Right hindlimb (tissue), 1 donor: ENCODE measurements at regions not wholly inside any gene's neighbourhood (a gene's known extent, or its start where the extent isn't known, plus 50 kb on each side); places are given as distances from the start of the nearest gene placed in this dataset.
"Not testable (repeated sequence)": the region's sequence is repeated elsewhere in the genome, so short reads cannot be mapped to it uniquely, and the experiment has no call there.

Experiments
- DNase-seq: peaks from one replicate; pipeline ENCODE4 v3.0.0-alpha.2; 2018

GRCh38 chr3:187855131-187855530 is 109.9 kb upstream of the BCL6 start:
- no peak for DNase-seq

GRCh38 chr3:187856555-187856954 is 111.3 kb upstream of the BCL6 start:
- no peak for DNase-seq

GRCh38 chr3:187858041-187858440 is 112.8 kb upstream of the BCL6 start:
- peak; percentile 53 for DNase-seq

GRCh38 chr3:187858711-187859110 is 113.4 kb upstream of the BCL6 start:
- DNase-seq = no peak

GRCh38 chr3:187862701-187863277 is 117.5 kb upstream of the BCL6 start:
- not testable (repeated sequence) for DNase-seq

- no peak for DNase-seq
Measured at GRCh38 chr3:187870360-187871203, 125.3 kb upstream of the BCL6 start.

GRCh38 chr3:187871204-187871591 is 125.9 kb upstream of the BCL6 start:
- no peak for DNase-seq

GRCh38 chr3:187871848-187872247 is 126.6 kb upstream of the BCL6 start:
- no peak for DNase-seq

- no peak for DNase-seq
Measured at GRCh38 chr3:187873843-187874242, 128.6 kb upstream of the BCL6 start.

- DNase-seq = no peak
Measured at GRCh38 chr3:187875863-187876262, 130.6 kb upstream of the BCL6 start.

- DNase-seq = no peak
Measured at GRCh38 chr3:187878772-187879518, 133.7 kb upstream of the BCL6 start.

GRCh38 chr3:187880441-187880840 is 135.2 kb upstream of the BCL6 start:
- DNase-seq = no peak

- no peak for DNase-seq
Measured at GRCh38 chr3:187880851-187881250, 135.6 kb upstream of the BCL6 start.

GRCh38 chr3:187888701-187889100 is 143.4 kb upstream of the BCL6 start:
- DNase-seq = no peak

GRCh38 chr3:187889106-187889505 is 143.8 kb upstream of the BCL6 start:
- no peak for DNase-seq

GRCh38 chr3:187889601-187890404 is 144.5 kb upstream of the BCL6 start:
- DNase-seq = no peak

GRCh38 chr3:187890405-187890752 is 145.1 kb upstream of the BCL6 start:
- DNase-seq = not testable (repeated sequence)

- peak; percentile 73 for DNase-seq
Measured at GRCh38 chr3:187896646-187897045, 151.4 kb upstream of the BCL6 start.

- no peak for DNase-seq
Measured at GRCh38 chr3:187899246-187899645, 154.0 kb upstream of the BCL6 start.

- no peak for DNase-seq
Measured at GRCh38 chr3:187900993-187901755, 155.9 kb upstream of the BCL6 start.

GRCh38 chr3:187902041-187902471 is 156.8 kb upstream of the BCL6 start:
- DNase-seq = no peak

- DNase-seq = no peak
Measured at GRCh38 chr3:187902936-187903335, 157.7 kb upstream of the BCL6 start.
